ENCODE measurements at regions not wholly inside any gene's neighbourhood (a gene's known extent, or its start where the extent isn't known, plus 50 kb on each side); places are given as distances from the start of the nearest gene placed in this dataset.
"Not testable (repeated sequence)": the region's sequence is repeated elsewhere in the genome, so short reads cannot be mapped to it uniquely, and the experiment has no call there.

DNA sequence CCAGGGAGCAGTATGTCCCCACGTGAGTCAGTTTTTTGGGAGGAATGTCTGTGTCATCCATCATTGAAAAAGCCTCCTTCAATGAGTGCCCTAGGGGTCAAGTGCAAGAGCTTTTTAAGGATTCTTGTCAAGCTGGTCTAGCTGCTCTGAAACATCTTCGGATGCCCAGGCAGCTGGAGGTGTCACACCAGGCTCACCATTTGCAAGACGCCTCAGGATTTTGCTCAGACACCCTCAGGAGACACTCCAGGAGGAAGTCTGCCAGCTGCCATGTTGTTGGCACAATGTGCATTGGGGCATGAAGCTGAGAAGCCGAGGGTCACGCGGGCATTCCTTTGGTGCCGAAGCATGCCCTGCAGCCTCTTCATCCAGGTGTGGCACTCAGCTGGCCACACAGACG lies 111.1 kb upstream of the S1PR3 start:
- no peak for DNase-seq

DNA sequence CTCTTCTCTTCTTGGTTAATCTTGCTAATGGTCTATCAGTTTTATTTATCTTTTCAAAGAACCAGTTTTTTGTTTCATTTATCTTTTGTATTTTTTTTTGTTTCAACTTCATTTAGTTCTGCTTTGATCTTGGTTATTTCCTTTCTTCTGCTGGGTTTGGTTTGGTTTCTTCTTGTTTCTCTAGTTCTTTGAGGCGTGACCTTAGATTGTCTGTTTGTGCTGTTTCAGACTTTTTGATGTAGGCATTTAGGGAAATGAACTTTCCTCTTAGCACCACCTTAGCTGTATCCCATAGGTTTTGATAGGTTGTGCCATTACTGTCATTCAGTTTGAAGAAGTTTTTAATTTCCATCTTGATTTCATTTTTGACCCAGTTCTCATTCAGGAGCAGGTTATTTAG lies 107.0 kb upstream of the S1PR3 start:
- DNase-seq, result not testable (repeated sequence)

DNA sequence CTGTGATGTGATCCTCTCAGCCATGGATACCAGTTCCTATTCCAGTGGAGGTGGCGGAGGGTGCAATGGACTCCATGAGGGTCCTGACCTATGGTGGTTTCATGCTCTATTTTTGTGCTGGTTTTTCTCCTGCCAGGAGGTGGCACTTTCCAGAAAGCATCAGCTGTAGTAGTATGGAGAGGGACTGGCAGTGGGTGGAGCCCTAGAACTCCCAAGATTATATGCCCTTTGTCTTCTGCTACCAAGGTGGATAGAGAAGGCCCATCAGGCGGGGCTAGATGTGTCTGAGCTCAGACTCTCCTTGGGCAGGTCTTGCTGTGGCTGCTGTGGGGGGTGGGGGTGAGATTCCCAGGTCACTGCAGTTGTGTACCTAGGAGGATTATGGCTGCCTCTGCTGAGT lies 104.5 kb upstream of the S1PR3 start:
- DNase-seq, result not testable (repeated sequence)

DNA sequence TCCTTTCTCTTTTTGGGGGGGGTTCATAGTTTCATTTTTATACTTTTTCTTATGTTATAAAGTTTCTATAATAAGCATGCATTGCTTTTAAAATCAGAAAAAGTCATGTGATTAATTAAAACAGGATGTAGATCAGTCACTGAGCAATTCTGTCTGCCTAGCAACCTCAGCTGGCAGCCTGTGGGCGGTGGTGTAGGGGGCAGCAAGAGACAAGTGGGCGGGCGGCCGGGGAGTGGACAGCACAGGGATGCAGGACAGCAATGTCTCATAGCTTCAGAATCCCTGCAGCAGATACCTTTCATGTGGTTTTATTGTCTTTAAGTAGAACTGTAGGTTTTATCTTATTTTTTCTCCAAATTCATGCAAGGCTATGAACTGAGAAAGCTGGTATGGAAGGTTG lies 101.9 kb upstream of the S1PR3 start:
- no peak for DNase-seq

DNA sequence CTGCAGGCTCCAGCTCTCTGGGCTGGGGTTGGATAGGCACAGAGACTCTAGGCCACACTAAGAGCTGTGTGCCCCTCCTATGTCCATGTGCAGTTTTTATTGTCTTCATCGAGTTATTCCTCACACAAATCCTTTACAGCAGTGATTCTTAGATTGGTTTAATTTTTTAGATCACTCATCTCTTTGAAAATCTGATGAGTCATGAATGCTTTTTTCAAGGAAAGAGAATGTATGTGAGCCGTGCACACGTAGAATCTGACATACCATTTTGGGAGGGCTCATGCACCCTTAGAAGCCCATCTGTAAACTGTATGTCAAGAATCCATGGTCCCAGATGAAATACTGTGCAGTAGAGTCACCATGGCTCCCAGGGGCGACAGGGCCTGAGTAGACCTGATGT lies 100.7 kb upstream of the S1PR3 start:
- no peak for DNase-seq

DNA sequence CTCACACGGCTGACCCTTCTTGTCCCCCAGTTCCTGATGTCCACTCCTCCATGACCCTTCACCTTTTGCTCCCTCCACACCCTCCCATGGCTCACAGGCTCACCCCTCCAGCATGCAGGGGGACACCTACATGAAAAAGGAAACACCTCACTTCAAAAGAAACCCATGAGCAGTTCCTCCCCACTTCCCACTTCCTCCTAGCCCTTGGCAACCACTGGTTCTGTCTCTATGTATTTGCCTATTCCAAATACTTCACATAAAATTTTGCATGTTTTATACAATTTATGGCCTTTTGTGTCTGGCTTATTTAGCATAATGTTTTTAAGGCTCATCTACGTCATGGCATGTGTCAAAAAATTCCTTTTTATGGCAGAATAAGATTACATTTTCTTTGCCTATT lies 100.2 kb upstream of the S1PR3 start:
- no peak for DNase-seq

DNA sequence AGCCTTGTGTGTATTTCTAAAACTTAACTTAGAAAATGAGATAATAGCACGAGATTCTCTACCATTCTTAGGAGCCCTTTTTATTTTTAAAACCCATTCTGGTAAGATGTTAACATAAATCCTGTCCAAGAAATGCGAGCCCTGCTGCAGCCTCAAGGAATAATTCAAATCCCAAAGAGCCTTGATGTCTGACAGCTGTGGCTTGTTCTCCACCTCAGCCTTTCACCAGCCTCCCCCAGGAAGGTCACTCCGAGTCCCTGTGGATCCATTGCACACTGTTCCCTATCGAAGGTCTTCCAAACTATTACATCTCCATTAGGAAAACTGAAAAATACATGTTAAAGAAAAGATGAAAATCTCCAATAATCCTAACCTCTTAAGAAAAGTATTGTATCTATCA lies 98.5 kb upstream of the S1PR3 start:
- DNase-seq, result no peak

DNA sequence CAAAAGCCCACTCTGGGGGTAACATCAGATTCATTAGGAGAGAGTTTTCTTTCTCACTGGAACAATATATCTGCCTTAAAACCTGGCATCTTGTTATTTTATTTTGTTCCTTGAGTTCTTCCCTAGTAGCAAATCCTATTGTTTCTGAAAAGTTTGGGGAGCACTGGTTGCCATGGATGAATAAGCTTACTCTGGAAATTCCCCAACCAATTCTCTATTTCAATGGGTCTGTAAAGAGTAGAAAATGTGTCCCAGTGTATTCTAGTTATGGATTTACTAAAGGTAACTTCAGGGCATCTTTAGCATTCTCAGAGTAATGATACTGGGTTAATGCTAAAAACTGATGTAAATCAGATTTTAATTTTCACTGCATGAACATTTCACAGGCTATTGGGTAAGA lies 94.2 kb upstream of the S1PR3 start:
- no peak for DNase-seq

DNA sequence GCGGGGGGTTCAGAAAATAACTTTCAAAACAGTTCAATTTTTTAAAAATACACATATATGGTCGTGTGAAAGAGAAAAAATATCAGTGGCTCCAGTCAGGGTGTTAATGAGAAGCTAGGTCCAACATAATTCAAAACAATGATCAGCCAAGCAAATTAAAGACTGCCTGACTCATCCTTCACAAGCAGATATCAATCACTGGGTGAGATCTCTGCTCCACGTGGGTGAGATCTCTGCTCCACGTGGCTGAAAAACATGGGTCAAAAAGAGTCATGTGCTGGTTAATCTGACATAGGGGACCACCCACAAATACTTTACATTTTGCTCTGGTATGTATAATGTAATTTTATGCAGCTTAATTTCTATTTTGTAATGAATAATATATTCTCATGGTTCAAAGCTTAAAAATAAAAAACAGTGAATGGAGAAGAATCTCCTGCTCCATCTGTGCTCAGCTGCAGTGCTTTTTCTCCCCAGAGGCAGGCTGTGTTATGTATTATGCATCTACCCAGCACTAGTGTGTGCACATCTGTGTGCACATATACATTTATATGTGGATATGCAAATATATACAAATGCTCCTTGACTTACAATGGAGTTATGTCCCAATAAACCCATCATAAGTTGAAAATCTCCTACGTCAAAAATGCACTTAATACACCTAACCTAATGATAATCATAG lies 93.1 kb upstream of the S1PR3 start:
- DNase-seq, result no peak

DNA sequence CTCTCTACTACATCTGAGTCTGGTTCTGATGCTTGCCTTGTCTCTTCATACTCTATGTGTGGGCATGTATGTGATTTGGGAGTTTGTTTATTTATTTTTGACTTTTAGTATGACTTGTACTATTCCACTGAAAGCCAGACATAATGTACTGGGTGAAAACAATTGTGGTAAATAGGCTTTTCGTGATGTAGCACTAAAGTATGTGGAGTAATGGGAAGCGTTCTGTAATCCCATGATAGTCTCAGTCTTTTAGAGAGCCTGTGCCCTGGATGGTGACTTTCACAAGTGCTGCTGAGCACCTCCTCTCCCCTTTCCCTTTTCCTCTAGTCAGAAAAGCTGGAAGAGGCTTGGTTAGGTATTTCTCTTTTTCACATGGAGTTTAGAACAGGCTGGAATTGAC lies 85.8 kb upstream of the S1PR3 start:
- DNase-seq, result no peak

DNA sequence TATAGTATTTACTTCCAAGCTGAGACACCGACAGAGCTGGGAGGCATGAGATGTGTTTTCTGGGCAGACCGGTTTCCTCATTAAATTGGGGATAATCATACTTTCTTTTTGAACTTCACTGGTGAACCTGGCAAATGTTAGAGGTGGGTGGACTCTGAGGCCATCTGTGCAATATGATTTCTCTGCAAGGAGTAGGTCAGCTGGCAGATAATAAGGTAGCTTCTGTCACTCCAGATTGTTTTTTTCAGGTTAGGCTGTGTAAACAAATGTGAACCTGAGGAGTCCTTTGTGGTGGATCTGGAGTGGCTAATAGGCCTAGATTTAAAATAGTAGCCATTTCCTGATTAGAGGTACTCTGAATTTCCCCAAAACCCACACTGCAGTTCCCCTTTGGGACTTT lies 75.4 kb upstream of the S1PR3 start:
- no peak for DNase-seq

DNA sequence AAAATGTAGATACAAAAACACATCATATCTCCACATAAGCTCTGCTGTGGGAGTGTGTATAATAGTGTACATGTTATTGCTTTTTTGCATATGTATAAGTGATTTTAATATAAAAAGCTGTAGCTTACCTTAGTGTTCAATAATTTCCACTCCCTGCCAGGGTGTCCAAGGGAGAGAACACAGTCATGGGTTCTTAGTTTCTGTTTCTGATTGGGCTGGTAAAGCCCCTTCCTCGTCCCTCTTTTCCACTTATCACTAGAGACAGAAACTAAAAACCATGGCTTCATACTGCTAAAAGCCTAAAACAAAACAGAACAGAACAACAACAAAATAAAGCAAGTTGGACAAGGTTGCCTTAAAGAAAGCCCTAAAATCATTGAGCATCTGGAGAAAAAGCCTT lies 74.4 kb upstream of the S1PR3 start:
- DNase-seq, result no peak

DNA sequence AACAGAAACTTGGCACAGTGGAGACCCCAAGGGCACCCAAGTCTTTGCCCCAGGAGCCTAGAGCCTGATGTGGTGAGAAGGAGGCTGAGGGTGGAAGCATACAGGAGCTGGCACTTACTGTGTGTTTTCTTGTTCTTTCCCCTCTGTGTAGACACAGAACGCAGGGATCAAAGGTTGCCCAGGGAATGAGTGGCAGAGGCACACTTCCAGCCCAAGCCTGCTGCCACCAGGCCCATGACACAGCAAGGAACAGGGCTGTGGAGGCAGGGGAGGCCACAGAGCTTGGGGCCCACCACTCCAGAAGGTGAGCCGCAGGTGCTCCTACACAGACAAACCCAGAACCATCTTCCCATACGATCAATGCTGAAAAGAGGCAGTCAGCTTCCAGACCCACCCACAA lies 73.9 kb upstream of the S1PR3 start:
- no peak for DNase-seq

DNA sequence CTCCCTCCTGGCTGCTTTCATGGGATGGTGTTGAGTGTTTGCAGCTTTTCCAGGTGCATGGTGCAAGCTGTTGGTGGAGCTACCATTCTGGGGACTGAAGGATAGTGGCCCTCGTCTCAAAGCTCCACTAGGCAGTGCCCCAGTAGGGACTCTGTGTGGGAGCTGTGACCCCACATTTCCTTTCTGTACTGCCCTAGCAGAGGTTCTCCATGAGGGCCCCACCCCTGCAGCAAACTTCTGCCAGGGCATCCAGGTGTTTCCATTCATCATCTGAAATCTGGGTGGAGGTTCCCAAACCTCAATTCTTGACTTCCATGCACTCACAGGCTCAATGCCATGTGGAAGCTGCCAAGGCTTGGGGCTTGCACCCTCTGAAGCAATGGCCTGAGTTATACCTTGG lies 72.7 kb upstream of the S1PR3 start:
- DNase-seq, result not testable (repeated sequence)

DNA sequence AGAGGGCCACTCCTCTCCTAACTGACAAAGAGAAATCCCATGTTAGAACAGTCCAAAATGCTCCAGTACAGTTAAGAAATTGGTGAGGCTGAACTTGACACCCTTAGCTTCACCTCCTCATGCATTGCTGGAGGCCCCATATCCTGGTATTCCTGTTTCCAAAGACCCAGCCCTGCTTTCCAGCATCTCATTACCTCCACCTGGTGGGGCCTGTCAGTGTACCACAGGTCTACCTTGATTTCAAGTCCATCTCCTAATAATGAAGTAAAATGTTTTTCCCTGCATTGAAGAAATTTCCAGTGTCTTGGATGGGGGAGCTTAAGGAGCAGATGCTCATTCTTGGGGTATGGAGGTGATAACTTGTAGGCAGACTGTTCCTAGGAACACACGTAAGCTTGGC lies 70.6 kb upstream of the S1PR3 start:
- DNase-seq, result no peak

DNA sequence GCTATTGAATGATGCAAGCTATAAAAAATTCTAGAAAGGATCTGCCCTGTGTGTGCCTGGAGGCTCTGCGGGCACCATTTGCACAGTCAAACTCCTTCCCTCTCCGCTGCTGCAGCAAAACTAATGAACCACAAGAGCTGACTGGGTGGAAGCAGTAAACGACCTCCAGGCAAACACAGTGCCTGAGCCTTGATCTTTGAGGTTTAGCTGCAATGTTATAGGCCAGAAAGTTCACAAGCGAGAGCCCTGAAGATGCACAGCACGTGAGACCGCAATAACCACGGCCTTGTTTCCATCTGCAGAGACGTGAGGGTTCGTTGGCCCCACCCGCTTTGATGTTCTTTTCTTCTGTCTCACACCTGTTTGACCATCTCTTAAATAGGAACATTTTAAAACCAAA lies 69.2 kb upstream of the S1PR3 start:
- DNase-seq, result peak; percentile 51

DNA sequence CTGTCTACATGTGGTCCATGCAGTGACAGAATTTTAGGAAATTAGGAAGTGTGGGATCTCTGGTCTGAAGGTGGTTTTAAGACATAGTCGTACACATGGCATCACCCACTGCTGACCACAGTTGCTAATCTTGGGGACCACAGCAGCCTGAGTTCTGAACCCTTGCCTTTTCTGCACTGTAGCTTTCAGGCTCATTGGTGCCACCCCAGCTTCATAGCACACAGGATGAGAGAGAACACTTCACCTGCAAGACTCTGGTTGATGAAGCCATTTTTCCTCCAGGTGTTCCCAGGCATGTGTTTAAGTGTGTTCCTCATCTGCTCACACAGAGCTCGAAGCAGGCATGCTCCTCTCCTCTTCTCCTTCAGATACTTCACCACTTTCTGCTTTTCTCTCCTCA lies 68.2 kb upstream of the S1PR3 start:
- no peak for DNase-seq

DNA sequence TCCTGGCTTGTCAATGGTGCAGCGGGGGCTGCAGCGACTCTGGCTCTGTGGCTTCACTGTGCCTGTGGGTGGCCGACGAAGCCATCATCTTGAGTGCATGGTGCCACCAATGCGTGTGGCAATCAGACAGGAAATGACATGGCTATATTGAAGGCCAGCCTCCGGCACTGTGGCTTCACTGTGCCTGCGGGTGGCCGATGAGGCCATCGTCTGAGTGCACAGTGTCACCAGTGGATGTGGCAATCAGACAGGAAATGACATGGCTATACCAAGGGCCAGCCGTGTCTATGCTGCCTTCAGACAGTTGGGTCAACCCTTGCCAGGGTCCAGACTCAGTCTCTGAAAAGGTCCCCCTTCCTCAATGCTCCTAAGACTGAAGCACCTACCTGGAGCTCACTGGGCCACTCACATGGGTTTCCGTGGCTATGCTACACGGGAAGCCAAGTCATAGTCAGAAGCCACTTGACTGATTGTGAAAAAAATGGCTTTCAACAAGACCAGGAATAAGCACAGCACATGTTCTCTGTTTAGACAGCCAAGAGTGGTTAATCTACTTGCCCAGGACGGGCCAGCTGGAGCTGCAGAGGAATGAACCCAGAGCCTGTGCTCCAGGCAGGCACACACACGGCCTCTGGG lies 67.5 kb upstream of the S1PR3 start:
- peak; percentile 17 for DNase-seq

DNA sequence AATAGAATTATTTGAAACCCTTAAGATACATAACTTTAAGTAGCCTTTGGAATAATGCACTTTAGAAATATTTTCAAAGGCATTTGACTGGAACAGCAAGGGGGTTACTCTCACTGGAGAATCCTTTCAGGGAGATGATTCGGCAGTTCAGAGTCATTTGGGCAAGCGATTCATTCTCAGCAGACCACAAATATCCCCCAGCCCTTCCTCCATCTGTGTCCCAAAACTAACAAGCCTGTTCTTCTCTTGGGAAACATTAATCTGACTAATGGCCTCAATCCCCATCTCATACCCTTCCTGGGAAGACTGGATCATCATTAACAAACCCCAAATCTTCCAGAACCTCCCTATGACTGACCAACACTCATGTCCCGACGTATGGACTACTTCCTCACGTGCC lies 65.8 kb upstream of the S1PR3 start:
- no peak for DNase-seq

DNA sequence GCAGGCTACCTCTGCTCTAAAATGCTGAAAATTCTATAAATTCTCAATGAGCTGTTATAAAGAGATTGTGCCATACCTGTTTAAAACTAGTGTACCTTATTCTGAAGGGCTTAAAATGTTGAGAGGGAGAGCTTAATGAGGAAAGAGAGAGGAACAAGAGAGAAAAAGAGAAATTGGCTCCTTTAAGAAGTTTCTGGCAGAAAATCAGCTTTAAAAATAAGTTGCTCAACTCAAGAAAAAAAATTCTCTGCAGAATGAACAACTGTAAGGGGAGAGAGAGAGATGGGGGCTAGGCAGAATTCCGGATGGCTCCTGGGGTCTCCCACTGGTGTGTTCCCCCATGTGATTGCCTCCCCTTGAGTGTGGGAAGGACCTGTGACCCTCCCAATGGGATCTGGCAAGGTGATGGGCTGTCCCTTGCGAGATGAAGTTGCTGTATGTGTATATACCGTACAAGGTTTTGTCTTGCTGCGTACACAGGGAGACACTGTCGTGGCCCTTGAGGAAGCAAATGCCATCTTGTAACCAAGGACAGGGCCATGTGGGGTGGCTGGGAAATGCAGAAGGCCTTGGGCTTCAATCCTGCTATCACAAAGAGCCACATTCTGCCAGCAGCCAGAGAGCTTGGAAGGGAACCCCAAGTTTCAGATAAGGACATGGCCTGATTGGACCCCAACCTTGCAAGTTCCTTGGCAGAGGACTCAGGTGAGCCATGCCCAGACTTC lies 64.3 kb upstream of the S1PR3 start:
- no peak for DNase-seq

DNA sequence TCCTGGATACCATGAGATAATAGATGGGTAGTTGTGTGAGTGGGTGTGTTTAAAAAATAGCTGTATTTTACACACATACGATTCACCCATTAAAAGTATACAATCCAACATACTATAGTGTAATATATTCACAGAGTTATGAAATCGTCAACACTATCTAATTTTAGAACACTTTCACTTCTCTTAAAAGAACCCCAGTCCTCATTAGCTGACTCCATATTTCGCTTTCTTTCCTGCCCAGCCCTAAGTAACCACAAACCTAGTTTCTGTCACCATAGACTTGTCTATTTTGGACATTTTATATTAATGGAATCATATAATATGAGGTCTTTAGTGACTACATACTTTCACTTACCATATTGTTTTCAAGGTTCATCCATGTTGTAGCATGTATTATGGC lies 63.8 kb upstream of the S1PR3 start:
- DNase-seq, result peak; percentile 11

DNA sequence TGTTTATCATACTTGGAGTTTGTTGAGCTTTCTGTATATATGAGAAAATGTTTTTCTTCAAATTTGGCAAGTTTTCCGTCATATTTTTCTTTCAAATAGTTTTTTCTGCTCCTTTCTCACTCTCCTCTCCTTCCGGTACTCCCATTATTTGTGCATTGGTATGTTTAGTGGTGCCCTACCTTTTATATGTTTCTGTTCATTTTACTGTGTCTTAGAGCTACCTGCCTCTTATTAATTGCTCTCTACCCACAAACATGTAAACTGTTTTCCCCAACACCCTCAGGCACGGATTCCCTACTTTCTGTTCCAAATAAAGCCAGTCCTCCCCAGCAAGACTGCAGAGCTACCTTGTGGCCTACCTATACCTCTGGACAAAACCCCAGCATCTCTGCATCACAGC lies 60.6 kb upstream of the S1PR3 start:
- DNase-seq, result no peak

DNA sequence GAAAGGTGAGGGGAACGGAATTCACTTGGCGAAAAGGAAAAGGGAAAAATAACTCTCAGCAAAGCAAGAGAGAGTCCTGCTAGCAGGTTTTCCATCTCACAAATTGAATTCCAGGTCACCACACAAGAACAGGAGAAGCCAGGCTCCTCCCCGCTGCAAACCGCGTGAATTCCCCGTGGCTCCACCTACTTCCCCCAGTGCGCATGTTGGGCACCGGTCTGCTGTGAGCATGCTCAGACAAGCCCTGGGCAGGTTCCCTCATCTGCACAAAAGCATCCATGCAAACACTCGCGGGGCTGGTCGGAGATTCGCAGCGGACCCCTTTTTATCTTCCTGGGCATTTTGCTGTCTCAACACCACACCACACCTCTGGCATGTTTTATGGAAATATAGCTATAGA lies 58.5 kb upstream of the S1PR3 start:
- no peak for DNase-seq

DNA sequence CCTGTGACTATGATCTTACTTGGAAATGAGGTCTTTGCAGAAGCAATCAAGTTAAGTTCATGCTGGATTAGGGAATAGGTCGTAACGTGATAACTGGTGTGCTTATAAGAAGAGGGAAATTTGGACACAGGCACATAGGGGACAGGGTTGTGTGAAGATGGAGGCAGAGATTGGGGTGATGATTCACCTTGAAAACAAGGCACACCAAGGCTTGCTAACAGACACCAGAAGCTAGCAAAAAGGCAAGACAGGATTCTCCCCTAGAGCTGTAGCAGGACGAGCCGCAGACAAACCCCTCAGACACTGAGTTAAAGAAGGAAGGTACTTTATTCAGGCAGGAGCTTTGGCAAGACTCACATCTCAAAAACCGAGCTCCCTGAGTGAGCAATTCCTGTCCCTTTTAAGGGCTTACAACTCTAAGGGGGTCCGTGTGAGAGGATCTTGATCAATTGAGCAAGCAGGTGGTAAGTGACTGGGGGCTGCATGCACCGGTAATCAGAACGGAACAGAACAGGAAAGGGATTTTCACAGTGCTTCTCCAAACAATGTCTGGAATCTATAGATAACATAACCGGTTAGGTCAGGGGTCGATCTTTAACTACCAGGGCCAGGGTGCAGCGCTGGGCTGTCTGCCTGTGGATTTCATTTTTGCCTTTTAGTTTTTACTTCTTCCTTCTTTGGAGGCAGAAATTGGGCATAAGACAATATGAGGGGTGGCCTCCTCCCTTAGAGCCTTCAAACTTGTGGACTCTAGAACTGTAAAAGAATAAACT lies 57.5 kb upstream of the S1PR3 start:
- no peak for DNase-seq

Data from CD4-positive, alpha-beta T cell treated with Interleukin-10 for 1 hour (primary cell).